ENCODE measurements at regions not wholly inside any gene's neighbourhood (a gene's known extent, or its start where the extent isn't known, plus 50 kb on each side); places are given as distances from the start of the nearest gene placed in this dataset.
A peak's percentile ranks its signal among the peaks of the same experiment; 100 is the strongest.
"Not testable (repeated sequence)": the region's sequence is repeated elsewhere in the genome, so short reads cannot be mapped to it uniquely, and the experiment has no call there.

GRCh38 chr2:8509621-8510020 lies 172.2 kb upstream of the ID2 start:
- no peak for DNase-seq

GRCh38 chr2:8510055-8510454 lies 171.8 kb upstream of the ID2 start:
- not testable (repeated sequence) for DNase-seq

- DNase-seq = no peak
These were observed 171.3 kb upstream of the ID2 start for GRCh38 chr2:8510519-8510918.

- peak; percentile 70 for DNase-seq
These were observed 169.8 kb upstream of the ID2 start for GRCh38 chr2:8511868-8512612.

- DNase-seq = no peak
These were observed 168.1 kb upstream of the ID2 start for GRCh38 chr2:8513601-8514273.

- no peak for DNase-seq
These were observed 167.6 kb upstream of the ID2 start for GRCh38 chr2:8514274-8514662.

- peak; percentile 90 for DNase-seq
These were observed 166.8 kb upstream of the ID2 start for GRCh38 chr2:8514796-8515758.

- DNase-seq = no peak
These were observed 165.9 kb upstream of the ID2 start for GRCh38 chr2:8515864-8516533.

- no peak for DNase-seq
These were observed 163.9 kb upstream of the ID2 start for GRCh38 chr2:8517850-8518498.

- DNase-seq = peak; percentile 41
These were observed 162.7 kb upstream of the ID2 start for GRCh38 chr2:8518979-8519668.

- DNase-seq = no peak
These were observed 161.0 kb upstream of the ID2 start for GRCh38 chr2:8520791-8521344.

GRCh38 chr2:8522687-8523086 lies 159.2 kb upstream of the ID2 start:
- DNase-seq = no peak

GRCh38 chr2:8524388-8524787 lies 157.5 kb upstream of the ID2 start:
- DNase-seq = no peak

- DNase-seq = no peak
These were observed 157.0 kb upstream of the ID2 start for GRCh38 chr2:8524823-8525222.

GRCh38 chr2:8525236-8525581 lies 156.6 kb upstream of the ID2 start:
- DNase-seq = no peak

- peak; percentile 81 for DNase-seq
These were observed 156.1 kb upstream of the ID2 start for GRCh38 chr2:8525582-8526402.

GRCh38 chr2:8526403-8526696 lies 155.5 kb upstream of the ID2 start:
- DNase-seq = no peak

- no peak for DNase-seq
These were observed 154.8 kb upstream of the ID2 start for GRCh38 chr2:8527031-8527430.

- no peak for DNase-seq
These were observed 154.2 kb upstream of the ID2 start for GRCh38 chr2:8527676-8528075.

GRCh38 chr2:8528863-8529262 lies 153.0 kb upstream of the ID2 start:
- DNase-seq = no peak
